ENCODE measurements at regions not wholly inside any gene's neighbourhood (a gene's known extent, or its start where the extent isn't known, plus 50 kb on each side); places are given as distances from the start of the nearest gene placed in this dataset.

DNA sequence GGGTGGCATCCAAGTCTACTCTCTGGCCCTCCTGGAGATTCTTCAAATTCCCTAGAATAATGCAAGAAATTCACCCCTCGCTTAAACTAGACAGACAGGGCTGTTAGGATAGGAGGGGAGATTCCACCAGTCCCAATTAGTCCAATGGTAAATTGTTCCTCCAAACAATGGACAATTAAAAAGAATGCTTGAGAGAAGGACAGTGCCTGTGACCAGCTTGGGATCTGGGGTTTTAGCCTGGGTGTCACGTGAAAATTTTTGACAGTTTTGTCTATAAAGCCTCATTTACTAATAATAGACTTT lies 177.7 kb upstream of the RAB4A start:
- TF ChIP-seq POLR2A (IDR thresholded peaks at IDR 0.05) (no peak), POLR2AphosphoS5 (IDR thresholded peaks at IDR 0.05) (no peak), EP300 (IDR thresholded peaks at IDR 0.05; ENCODE audit: low read depth) (no peak)
- TF ChIP-seq, protein P1, sequence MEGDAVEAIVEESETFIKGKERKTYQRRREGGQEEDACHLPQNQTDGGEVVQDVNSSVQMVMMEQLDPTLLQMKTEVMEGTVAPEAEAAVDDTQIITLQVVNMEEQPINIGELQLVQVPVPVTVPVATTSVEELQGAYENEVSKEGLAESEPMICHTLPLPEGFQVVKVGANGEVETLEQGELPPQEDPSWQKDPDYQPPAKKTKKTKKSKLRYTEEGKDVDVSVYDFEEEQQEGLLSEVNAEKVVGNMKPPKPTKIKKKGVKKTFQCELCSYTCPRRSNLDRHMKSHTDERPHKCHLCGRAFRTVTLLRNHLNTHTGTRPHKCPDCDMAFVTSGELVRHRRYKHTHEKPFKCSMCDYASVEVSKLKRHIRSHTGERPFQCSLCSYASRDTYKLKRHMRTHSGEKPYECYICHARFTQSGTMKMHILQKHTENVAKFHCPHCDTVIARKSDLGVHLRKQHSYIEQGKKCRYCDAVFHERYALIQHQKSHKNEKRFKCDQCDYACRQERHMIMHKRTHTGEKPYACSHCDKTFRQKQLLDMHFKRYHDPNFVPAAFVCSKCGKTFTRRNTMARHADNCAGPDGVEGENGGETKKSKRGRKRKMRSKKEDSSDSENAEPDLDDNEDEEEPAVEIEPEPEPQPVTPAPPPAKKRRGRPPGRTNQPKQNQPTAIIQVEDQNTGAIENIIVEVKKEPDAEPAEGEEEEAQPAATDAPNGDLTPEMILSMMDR (IDR thresholded peaks at IDR 0.05) = no peak
- intact Hi-C loops (cut with DNase I; ENCODE audit: low total_unique reads) = no loop called here
- Histone ChIP-seq H3K27ac (peak overlapping the region in 1 of 4 donors; percentile 1), H3K4me1 (peaks cover 0 to 15% (median 9%) of the 10 kb centered on the region in 4 donors), H3K4me3 (no peak overlapping the region), H3K36me3 (no peaks in the 10 kb centered on the region), H3K9me3 (no peaks in the 10 kb centered on the region), H3K27me3 (no peaks in the 10 kb centered on the region)
- in situ Hi-C loops (cut with MboI; ENCODE audit: low pct_ligation_motif_present in 1 of 4, low pct_unique_long_range_greater_than_20kb in 1 of 4, low sequenced_read_pairs in 3 of 4) = no loop called here
- 67 to 95% methylated on average over 1 to 2 of the region's 2 CpGs for WGBS, 2 donors (ENCODE audit: low coverage in 1 of 2)
- no peak for DNase-seq

DNA sequence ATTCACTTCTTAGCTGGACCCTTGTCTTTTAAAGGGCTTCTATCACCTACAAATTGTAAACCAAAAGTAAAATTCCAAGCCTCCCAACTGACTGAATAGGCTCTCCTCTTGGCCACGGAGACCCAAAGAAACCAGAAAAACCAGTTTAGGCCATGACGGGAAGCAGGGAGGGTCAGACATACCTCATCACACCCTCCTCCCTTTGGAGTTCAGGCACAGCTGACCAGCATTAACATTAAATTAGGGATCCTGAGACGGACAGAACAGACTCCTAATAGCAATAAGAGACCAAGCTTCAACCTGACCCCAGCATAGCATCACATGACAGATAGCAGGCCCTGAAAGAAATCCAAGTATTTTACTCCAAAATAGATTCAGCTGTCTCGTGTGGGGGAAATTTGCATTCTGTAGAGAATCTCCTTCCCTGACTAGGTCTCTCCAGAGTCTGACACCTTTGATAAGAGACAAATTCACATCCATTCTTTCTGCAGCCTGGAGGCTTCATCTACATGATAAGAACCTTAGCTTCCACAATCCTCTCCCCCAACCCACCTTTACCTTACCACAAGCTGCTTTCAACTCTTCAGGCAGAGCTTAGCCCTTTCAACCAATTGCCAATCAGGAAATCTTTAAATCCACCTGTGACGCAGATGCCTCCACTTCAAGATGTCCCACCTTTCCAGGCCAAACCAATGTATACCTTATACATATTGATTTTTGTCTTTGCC lies 177.1 kb upstream of the RAB4A start:
- peak; percentile 66 for DNase-seq
- H3K4me3 ChIP-seq = no peak overlapping the region
- H3K36me3 ChIP-seq = no peaks in the 10 kb centered on the region
- peaks cover 0 to 15% (median 9%) of the 10 kb centered on the region in 4 donors for H3K4me1 ChIP-seq
- TF ChIP-seq POLR2AphosphoS5 (IDR thresholded peaks at IDR 0.05) = peak in 1 of 3 donors; percentile 76
- TF ChIP-seq, protein P1 (IDR thresholded peaks at IDR 0.05) = no peak
- intact Hi-C loops (cut with DNase I; ENCODE audit: low total_unique reads) (no loop called here), in situ Hi-C loops (cut with MboI; ENCODE audit: low pct_ligation_motif_present in 1 of 4, low pct_unique_long_range_greater_than_20kb in 1 of 4, low sequenced_read_pairs in 3 of 4) (no loop called here)
- H3K9me3 ChIP-seq = no peaks in the 10 kb centered on the region
- peak overlapping the region in 1 of 4 donors; percentile 1 for H3K27ac ChIP-seq
- H3K27me3 ChIP-seq = no peaks in the 10 kb centered on the region
- 60 to 68% methylated on average over 2 to 5 of the region's 5 CpGs for WGBS, 2 donors (ENCODE audit: low coverage in 1 of 2)

GRCh38 chr1:229094476-229095311 lies 176.2 kb upstream of the RAB4A start:
- TF ChIP-seq POLR2A (IDR thresholded peaks at IDR 0.05) (no peak), EP300 (IDR thresholded peaks at IDR 0.05; ENCODE audit: low read depth) (no peak), POLR2AphosphoS5 (IDR thresholded peaks at IDR 0.05) (no peak)
- TF ChIP-seq, protein P1 (IDR thresholded peaks at IDR 0.05) = no peak
- in situ Hi-C loops (cut with MboI; ENCODE audit: low pct_ligation_motif_present in 1 of 4, low pct_unique_long_range_greater_than_20kb in 1 of 4, low sequenced_read_pairs in 3 of 4) (no loop called here), intact Hi-C loops (cut with DNase I; ENCODE audit: low total_unique reads) (no loop called here)
- WGBS, 2 donors (ENCODE audit: low coverage in 1 of 2) = 76 to 92% methylated on average over 2 to 13 of the region's 13 CpGs
- no peak overlapping the region for H3K4me3 ChIP-seq
- peaks cover 0 to 18% (median 10%) of the 10 kb centered on the region in 4 donors for H3K4me1 ChIP-seq
- H3K9me3 ChIP-seq = no peaks in the 10 kb centered on the region
- H3K27me3 ChIP-seq = no peaks in the 10 kb centered on the region
- H3K36me3 ChIP-seq = no peaks in the 10 kb centered on the region
- no peak overlapping the region for H3K27ac ChIP-seq
- no peak for DNase-seq

GRCh38 chr1:229095325-229095724 lies 175.6 kb upstream of the RAB4A start:
- Histone ChIP-seq H3K4me1 (peaks cover 0 to 18% (median 10%) of the 10 kb centered on the region in 4 donors), H3K36me3 (no peaks in the 10 kb centered on the region), H3K4me3 (no peak overlapping the region)

More at GRCh38 chr1:229095325-229095724, 175.6 kb upstream of the RAB4A start:
- no peak for DNase-seq
- H3K27ac ChIP-seq = no peak overlapping the region
- intact Hi-C loops (cut with DNase I; ENCODE audit: low total_unique reads) (no loop called here), in situ Hi-C loops (cut with MboI; ENCODE audit: low pct_ligation_motif_present in 1 of 4, low pct_unique_long_range_greater_than_20kb in 1 of 4, low sequenced_read_pairs in 3 of 4) (no loop called here)
- TF ChIP-seq POLR2A (IDR thresholded peaks at IDR 0.05) (no peak), EP300 (IDR thresholded peaks at IDR 0.05; ENCODE audit: low read depth) (no peak), POLR2AphosphoS5 (IDR thresholded peaks at IDR 0.05) (no peak)
- TF ChIP-seq, protein P1 (IDR thresholded peaks at IDR 0.05) = no peak
- no peaks in the 10 kb centered on the region for H3K27me3 ChIP-seq
- H3K9me3 ChIP-seq = no peaks in the 10 kb centered on the region
